GM23248 (cell line): ENCODE measurements at regions not wholly inside any gene's neighbourhood (a gene's known extent, or its start where the extent isn't known, plus 50 kb on each side); places are given as distances from the start of the nearest gene placed in this dataset.

Experiments used
- EZH2 ChIP-seq: fragments of 200-600 bp; sonication (generic); IDR thresholded peaks from 2 replicates; pipeline ENCODE4 v1.6.1; 2018; ENCODE audit warnings: antibody characterized with exemption, mild to moderate bottlenecking; ENCODE audit not compliant: insufficient read depth, poor library complexity, severe bottlenecking
- EZH2phosphoT487 ChIP-seq: fragments of 200-600 bp; sonication (generic); IDR thresholded peaks from 2 replicates; pipeline ENCODE4 v1.6.1; 2018; ENCODE audit warnings: antibody characterized with exemption, moderate library complexity, mild to moderate bottlenecking, low read depth; ENCODE audit not compliant: insufficient read depth

DNA sequence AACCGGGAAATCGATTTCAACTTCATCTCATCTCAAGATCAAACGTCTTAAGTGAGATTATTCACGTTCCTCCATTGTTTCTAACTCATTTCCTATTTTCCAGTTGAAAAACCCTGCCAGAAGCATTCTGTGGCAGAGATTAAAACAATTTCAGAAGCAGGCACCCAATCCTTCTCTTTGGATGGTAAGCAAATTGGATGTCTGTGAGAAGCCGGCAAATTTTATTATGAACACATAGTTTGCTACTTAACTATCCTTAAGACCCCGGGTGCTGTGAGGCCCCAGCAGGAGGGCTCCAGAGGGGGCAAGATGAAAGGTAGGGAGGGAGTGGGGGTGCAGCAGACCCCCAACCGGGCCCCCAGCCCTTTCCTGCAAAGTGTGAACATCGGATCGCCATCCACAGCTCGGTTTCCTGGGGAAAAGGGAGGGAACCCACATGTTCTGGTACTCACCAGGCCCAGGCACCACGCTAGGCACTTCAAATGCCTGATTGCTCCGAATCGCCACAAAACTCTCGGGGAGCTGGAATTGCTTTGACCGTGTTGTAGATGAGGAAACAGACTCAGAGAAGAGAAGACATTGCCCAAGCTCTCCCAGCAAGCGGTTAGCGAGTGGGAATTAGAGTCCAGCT, 167.1 kb upstream of the MVB12B start:
- TF ChIP-seq EZH2phosphoT487 = no peak
- no peak for TF ChIP-seq EZH2
